HK-2 (cell line): ENCODE measurements at regions not wholly inside any gene's neighbourhood (a gene's known extent, or its start where the extent isn't known, plus 50 kb on each side); places are given as distances from the start of the nearest gene placed in this dataset.
"Not testable (repeated sequence)": the region's sequence is repeated elsewhere in the genome, so short reads cannot be mapped to it uniquely, and the experiment has no call there.

ENCODE experiments used
- DNase-seq: peaks from one replicate; pipeline ENCODE4 v3.0.0-alpha.2; 2018; ENCODE audit not compliant: unreplicated experiment

DNA sequence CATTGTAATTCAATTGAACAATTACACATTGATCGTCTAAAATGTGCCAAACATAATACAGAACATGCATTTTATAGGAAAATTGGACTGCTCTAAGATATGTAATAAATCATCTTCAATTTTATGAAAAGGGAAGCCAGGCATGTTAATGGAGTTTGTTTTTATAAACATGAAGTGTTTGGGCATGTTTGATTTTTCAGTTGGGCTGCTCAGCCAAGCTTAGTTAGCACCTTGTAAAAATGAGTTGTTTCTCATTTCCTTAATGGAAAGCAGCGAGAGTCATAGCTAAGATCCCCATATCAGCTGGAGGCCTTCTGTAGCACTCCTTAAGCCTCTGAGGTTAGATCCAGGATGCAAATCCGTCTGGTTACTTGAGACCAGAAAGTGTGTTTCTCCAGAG lies 422.3 kb downstream of the SPRY2 start:
- no peak for DNase-seq

DNA sequence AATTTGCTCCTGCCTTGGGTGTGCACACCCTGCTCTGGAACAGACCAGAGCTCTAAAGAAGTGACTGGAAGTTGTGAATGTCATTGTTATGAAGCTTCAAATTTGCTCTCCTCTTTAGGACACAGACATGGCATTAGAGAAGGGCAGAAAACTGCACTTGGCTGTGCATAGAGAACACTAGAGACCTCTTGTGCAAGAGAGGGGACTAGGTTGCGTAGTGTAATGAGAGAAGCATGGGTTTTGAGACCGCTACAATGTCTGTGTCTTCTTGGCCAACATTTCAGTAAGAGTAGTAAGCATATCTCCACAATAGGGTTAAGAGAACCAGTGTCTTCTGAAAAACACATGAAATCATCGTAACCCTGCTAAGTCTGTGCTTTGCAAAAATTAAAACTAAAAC lies 423.3 kb downstream of the SPRY2 start:
- DNase-seq = no peak

DNA sequence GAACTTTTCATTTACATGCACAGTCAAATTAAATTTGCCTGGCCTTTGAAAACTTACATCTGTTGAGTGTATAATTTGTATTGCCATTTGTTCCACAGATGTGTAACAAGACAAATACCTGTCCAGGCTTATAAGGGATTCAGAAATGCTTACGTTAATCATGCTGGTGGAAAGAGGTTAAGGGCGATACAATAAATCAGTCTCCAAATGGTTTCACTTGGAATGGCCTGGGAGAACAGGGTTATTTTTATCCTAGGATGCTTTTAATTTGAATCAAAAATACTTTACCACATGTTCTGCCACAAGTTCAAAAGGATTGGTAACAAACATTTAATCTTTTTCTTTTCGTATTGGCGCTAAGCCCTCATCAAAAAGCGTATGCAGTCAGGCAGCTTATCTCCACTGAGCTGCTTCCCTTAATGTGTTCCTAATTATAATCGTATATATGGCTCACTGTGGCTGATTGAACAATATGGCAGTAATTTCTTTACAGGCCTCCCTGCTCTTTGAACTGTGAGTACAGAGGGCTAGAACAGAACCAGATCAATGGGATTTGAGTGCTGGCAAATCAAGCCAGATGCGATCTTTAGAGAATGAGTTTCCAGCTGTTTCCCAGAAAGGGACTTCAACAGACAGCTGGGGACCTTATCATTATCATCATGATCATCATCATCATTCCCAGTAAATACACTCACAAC lies 425.7 kb downstream of the SPRY2 start:
- no peak for DNase-seq

DNA sequence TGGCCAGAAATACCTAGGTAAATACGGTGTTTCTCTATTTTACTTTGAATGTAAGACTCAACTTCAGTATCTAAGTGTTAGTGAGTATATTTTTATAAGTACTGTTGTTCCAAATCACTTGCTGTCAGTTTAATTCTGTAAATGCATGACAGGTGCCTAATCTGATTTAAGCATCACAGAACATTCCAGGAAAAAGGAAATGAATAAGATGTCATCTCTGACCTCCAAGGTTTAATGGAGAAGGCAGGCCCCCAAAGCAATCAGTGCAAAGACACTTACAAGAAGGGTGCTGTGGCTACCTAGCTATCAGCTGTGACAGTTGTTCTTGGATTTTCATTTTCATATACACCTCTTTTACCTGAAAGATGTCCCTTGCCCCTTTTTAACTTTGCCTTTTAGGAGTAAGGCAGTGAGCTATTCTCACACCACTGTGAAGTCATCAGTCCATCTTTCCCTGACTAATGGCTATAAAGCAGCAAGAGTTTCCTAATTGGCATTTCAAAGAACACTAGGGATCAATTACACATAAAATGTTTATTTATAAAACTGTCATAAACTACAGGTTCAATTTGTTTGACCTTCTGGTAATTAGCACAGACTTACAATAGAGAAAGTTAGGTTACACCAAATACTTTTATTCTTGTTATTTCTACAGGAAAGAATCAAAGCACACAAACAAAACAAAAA lies 427.6 kb downstream of the SPRY2 start:
- no peak for DNase-seq

DNA sequence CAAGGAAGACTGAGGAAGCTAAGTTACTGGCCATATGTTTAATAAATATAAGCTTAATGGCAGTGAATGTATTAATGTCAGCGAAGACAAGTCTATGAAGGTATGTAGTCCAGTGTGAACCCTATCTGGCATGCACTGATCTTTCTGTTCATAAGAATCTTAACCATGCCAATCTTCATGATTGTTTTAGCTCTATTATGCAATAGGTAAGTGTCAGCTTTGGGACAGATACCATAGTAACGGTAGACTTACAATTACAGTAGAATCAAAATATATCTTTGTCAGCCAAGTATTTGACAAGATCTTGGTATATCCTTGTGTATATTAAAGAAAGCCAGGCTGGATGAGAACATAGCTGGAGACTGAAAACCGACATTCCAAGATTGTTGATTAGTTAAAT lies 428.5 kb downstream of the SPRY2 start:
- no peak for DNase-seq

- DNase-seq = no peak
Observed at GRCh38 chr13:79910875-79911540, 429.9 kb downstream of the SPRY2 start.

DNA sequence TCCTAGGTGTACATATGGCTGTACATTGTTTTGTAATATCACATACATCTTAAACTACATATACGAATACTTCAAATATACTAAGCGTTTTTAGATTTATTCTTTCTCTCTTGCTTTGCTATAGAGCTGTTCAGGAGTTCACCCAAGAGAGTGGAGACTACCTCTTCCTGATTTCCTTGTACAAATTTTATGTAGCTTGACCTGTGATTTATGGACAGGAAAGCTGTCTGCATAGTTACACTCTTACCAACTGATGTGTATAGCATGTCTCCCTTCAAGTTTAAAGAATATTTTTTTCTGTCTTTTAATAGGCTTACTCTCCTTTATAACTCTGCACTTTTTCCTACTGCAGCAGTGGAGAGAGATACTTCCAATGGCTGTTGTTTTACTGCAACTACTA lies 428.7 kb downstream of the NDFIP2 start:
- DNase-seq = no peak

GRCh38 chr13:79908381-79908780 lies 427.4 kb downstream of the NDFIP2 start:
- no peak for DNase-seq

DNA sequence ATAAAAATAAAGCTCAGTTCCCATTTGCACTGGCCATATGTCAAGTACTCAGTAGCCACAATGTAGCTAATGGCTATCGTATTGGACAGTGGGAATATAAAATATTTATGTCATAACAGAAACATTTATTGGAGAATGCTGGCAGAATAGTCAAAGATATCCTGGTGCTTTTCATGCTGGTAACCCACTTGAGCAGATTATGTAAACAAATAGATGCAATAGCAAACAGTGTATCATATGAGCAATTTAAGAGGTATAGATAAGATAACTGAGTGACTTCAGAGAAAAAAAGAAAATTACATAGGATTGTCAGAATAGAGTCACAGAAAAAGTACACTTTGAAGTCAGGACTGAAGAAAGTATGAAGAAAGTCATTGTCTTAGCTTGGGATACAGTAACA lies 426.6 kb downstream of the NDFIP2 start:
- DNase-seq = no peak

GRCh38 chr13:79906345-79906744 lies 425.4 kb downstream of the NDFIP2 start:
- no peak for DNase-seq

- DNase-seq = no peak
Observed at GRCh38 chr13:79905018-79905417, 424.1 kb downstream of the NDFIP2 start.

GRCh38 chr13:79904581-79904980 lies 423.6 kb downstream of the NDFIP2 start:
- DNase-seq = no peak

- DNase-seq = no peak
Observed at GRCh38 chr13:79901336-79901735, 420.4 kb downstream of the NDFIP2 start.

- no peak for DNase-seq
Observed at GRCh38 chr13:79900356-79900755, 419.4 kb downstream of the NDFIP2 start.

- no peak for DNase-seq
Observed at GRCh38 chr13:79898996-79899395, 418.0 kb downstream of the NDFIP2 start.

DNA sequence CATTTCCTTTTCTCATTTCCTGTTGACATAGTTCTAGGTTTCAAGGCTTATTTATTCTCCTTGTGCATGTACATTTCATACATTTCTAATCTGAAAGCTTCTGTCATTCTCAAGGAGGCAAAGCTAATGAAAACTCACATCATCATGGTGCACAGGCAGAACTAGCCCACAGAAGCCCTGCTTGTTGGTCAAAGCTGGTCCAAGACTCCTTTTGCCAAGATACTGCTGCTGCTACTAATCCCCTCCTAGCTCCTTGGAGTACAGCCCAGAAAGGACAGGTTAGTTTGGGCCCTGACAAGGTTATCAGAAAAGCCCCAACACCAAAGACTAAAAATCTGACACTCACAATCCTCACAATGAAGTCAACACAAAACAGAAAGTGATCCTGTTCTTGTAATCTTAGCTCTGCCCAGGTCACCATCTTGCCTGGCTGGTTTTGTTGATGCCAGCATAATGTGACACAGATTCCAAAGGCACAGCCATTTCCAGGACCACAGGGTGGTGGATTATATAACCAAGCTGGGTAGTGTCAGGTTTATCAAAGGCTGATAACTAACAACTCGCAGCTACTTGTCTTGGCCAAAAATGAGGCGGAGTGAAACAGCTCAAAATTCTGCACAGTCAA lies 417.4 kb downstream of the NDFIP2 start:
- no peak for DNase-seq

DNA sequence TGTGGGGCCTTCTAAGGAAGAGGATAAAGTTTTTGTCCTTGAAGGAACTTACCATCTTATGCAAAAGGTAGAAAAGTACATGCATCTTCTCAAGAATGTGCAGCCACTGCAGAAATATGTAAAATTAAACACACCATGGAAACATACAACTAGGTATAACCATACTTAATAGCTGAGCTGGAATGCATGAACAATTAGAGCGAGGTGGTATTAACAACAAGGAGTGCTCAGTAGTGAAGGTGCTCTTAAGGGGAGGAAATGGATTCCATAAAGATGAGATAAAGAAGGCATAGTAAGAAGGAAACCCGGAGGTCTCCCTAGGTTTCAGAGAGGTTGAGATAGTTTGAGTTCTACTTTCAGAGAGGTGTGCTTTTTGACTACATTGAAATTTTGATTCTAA lies 415.9 kb downstream of the NDFIP2 start:
- no peak for DNase-seq

DNA sequence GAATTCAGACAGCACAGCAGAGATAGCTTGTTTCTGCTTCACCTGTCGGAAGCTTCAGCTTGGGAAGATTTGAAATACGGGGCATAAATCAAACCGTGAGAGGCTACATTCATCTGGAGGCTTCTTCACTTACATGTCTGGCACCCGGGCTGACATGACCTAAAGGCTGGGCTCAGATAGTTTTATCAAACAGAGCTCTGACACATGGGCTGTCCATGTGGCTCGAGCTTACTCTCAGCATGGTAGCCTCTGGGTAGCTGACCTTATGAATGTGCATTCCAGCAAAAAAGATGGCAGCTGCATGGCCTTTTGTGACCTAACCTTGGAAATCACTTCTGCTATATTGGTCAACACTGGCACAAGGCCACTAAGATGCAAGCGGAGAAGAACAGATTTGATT lies 414.5 kb downstream of the NDFIP2 start:
- no peak for DNase-seq

GRCh38 chr13:79887278-79887677 lies 406.3 kb downstream of the NDFIP2 start:
- DNase-seq = not testable (repeated sequence)

- DNase-seq = no peak
Observed at GRCh38 chr13:79886601-79887000, 405.6 kb downstream of the NDFIP2 start.

DNA sequence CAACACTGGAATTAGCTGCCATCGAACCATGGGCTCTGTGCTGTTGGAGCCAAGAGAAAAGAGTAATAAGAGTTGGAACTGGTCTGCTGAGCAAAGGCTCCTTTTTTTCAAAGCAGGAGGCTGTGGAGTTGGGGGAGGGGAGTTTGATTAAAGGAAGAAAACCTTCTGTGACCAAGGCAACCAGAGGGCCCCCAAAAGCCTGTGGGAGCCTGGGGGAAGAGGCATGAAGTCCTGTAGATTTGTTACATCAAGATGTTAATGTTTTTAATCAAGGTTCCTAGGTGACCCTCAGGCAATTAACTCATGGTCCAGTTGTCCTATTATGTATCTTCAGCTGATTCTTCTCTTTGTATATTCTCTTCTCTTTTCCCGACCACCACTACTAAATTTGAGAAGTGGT lies 403.9 kb downstream of the NDFIP2 start:
- no peak for DNase-seq

DNA sequence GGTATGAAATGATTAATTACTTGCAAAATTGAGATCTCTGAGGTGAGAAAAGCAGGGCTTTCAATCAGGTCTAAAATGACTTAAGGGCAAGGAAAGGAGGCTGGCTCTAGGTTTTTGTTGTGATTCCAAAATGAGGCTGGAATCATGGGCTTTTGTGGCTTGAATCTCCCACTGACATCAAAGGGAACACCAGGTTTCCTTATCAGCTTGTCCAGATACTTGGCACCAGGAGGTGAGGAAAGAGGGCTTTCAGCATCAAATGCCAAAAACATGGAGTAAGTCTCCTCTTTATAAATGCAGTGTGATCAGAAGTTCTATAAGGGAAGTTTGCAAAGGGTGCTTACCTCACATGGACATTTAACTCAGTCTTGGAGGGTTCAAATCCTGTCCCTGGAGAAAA lies 402.3 kb downstream of the NDFIP2 start:
- DNase-seq = no peak

- no peak for DNase-seq
Observed at GRCh38 chr13:79880818-79881217, 399.9 kb downstream of the NDFIP2 start.
